ENCODE measurements at regions not wholly inside any gene's neighbourhood (a gene's known extent, or its start where the extent isn't known, plus 50 kb on each side); places are given as distances from the start of the nearest gene placed in this dataset.

DNA sequence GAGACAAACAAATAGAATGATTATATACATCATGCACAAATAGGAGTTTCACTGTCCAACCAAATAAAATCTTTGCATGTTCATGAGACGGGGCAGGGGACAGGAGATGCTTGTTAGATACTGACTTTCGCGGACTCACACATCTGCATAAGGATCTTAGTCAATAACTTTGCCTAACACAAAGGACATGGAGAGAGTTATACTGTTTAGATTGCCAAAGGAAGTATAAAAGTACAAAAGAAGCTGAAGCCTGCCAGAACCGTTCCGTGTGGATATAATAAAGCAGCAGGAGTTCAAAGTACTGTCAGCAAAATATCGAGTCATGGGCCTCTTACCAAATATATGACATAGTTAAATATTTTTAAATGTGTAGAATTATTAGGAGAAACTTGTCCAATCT is 1148.4 kb downstream of the EFNA5 start:
- TF ChIP-seq, protein P1, sequence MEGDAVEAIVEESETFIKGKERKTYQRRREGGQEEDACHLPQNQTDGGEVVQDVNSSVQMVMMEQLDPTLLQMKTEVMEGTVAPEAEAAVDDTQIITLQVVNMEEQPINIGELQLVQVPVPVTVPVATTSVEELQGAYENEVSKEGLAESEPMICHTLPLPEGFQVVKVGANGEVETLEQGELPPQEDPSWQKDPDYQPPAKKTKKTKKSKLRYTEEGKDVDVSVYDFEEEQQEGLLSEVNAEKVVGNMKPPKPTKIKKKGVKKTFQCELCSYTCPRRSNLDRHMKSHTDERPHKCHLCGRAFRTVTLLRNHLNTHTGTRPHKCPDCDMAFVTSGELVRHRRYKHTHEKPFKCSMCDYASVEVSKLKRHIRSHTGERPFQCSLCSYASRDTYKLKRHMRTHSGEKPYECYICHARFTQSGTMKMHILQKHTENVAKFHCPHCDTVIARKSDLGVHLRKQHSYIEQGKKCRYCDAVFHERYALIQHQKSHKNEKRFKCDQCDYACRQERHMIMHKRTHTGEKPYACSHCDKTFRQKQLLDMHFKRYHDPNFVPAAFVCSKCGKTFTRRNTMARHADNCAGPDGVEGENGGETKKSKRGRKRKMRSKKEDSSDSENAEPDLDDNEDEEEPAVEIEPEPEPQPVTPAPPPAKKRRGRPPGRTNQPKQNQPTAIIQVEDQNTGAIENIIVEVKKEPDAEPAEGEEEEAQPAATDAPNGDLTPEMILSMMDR (tag by site-specific recombination; IDR thresholded peaks at IDR 0.05): no peak
- no peak for TF ChIP-seq HOXD13 (CRISPR knock-in tag; IDR thresholded peaks at IDR 0.05; ENCODE audit: borderline replicate concordance)
- TF ChIP-seq ZBTB7A (tag by site-specific recombination; IDR thresholded peaks at IDR 0.05; ENCODE audit: low read depth): no peak

All from HEK293 (cell line).